GM21447 (cell line): ENCODE measurements at regions not wholly inside any gene's neighbourhood (a gene's known extent, or its start where the extent isn't known, plus 50 kb on each side); places are given as distances from the start of the nearest gene placed in this dataset.
"Not testable (repeated sequence)": the region's sequence is repeated elsewhere in the genome, so short reads cannot be mapped to it uniquely, and the experiment has no call there.

ENCODE experiments used
- ATAC-seq: cut with Tn5 transposase; IDR thresholded peaks from one replicate; pipeline ENCODE4 v1.9.1; 2021; ENCODE audit not compliant: unreplicated experiment

GRCh38 chr6:169857343-169858292 is 106.2 kb downstream of the ERMARD start:
- ATAC-seq = no peak

- not testable (repeated sequence) for ATAC-seq
Measured at GRCh38 chr6:169856442-169857342, 105.3 kb downstream of the ERMARD start.

DNA sequence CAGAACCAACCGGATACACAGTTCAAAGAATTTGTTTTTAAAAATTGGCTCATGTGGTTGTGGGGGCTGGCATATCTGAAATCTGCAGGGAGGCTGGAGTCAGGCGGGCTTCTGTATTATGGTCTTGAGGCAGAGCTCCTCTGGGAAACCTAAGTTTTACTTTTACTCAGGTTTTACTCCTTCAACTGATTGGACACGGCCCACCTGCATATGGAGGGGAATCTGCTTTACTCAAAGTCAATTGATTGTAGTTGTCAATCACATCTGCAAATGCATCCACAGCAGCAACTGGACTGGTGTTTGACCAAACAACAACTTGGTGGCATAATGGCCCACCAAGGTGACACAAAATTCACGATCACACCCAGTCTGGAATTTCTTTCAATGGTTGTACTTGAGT is 103.4 kb downstream of the ERMARD start:
- no peak for ATAC-seq

DNA sequence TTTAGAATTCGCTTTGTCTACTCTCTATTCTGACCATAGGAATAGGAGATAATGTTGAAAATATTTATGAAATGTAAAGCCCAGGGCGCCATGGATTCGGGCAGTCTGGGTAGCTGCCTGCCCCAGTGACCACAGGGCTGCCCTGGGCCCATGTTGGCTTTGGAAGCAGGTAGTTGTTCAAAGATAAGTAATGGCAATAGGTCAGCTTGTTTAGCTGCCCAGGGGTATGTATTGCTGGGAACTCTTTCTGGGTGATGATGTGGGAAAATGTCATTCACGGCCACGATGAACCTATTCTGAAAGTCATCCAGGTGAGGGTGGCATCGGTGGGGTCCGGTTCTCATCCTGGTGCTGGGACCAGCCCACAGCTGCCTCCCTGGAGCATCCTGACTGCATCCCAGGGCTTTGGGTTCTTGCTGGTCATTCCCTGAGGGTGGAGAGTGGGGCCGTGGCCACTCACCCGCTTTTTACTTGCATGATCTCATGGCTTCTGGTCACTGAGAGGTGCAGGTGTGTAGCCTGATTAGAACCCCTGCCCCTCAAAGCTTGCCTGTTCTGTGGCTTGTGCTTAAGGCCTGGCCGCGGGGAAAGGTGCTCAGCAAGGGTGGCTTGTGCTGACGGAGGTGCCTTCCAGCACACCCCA is 102.8 kb downstream of the ERMARD start:
- ATAC-seq = no peak

- no peak for ATAC-seq
Measured at GRCh38 chr6:169853196-169854082, 102.0 kb downstream of the ERMARD start.

GRCh38 chr6:169852504-169853195 is 101.2 kb downstream of the ERMARD start:
- no peak for ATAC-seq

DNA sequence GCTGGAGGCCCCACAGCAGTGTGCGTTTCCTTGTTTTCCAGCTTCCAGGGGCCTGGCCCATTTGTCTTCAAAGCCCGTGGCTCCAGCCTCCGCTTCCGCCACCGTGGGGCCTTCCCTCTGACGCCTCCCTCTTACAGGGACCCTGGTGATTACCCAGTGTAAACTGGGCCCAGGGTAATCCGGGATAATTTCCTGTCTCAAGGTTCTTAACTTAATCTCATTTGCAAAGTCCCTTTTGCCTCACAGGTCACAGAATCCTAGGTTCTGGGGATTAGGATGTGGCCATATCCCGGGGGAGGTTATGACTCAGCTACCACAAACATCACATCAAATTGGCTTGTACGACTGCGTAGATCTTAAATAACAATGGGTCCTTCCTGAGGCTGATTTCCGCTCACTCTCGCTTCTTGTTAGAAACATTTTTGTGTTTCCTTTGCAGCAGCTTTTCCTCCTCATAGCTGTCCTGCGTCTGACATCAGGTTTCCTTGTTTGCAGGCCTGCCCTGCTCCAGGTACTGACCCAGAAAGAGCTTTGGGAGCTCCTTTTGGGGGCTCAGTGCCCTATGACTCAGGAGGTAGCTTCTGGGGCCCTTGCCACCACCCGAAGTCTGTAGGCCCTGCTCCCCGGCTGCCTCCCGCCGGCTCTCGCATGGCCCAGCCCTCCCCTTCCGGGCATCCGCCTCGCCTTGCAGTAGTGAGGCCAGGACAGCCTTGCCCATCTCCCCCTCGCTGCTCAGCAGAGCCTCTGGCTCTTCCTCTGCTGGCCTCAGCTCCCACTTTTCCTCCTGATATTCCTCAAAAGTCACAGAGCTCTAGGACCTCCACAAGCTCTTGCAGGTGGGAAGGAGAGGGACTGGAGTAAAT is 100.5 kb downstream of the ERMARD start:
- no peak for ATAC-seq

DNA sequence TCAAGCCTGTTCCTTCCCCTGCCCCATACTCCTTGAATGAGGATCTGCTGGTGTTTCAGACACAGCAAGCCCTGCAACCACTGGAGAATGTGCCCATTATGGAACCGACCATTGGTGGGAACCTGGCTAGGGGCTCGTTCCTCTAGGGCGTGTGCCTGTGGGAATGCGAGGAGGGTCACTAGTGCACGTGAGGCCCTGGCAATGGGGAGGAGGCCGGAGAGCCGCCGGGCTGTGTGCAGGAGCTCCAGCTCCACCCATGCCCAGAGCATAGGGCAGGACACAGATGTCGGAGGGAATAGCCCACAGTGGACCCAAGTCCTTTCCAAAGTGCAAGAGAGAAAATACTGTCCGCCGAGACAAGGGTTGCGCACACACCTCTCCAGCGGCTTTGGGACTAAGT is 99.3 kb downstream of the ERMARD start:
- ATAC-seq = no peak

- ATAC-seq = no peak
Measured at GRCh38 chr6:169850154-169850553, 98.7 kb downstream of the ERMARD start.

DNA sequence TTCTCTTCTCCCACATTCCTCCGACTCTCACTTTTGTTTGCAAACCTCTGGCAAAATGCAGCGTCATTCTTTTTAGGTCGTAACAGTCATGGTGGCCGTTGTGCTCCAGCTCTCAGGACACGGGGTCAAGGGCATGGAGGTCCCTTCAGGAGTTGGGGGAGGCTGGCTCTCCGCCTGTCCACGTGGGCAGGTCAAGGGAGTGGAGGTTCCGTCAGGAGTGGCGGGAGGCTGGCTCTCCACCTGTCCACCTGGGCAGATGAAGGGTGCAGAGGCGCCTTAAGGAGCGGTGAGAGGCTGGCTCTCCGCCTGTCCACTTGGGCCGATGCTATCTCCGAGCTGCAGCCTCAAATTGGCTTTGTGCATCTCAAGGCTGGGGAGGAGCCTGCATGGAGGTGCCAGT is 98.0 kb downstream of the ERMARD start:
- ATAC-seq = no peak

DNA sequence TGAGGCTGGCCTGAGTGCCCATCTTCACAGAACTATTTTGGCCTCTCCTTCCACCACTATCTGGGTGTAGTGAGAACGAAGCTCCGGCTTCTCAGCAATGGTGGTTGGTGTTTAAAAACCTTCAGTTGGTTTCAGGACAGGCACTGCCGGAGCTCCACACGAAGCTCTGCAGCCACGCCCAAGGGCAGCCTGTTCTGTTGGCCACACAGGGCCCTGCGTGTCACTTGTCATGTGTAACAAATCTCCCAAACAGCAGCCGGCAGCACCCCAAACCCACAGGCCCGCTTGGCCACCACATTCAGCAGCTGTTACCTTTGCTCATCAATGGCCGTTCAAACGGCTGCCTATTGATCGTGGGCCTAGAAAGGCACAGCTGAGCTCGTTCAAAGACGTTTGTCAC is 97.5 kb downstream of the ERMARD start:
- ATAC-seq = no peak

DNA sequence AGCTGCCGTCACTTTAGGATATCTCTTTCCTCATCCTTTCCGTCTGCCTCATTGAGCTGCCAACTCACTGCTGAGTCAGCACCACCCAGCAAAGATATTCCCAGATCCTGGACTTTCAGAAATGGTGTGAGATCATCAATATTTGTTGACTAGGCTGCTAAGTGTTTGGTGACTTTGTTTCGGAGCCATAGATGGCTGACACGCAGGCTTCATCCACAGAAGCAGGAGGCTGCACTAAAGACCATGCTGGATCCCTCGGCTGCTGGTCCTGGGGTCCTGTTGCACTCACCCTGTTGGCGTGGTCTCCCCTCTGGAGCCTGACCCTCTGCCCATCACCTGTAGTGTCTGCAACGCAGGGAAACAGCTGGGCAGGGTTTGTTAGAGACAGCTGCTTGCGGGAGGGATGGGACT is 96.5 kb downstream of the ERMARD start:
- no peak for ATAC-seq

DNA sequence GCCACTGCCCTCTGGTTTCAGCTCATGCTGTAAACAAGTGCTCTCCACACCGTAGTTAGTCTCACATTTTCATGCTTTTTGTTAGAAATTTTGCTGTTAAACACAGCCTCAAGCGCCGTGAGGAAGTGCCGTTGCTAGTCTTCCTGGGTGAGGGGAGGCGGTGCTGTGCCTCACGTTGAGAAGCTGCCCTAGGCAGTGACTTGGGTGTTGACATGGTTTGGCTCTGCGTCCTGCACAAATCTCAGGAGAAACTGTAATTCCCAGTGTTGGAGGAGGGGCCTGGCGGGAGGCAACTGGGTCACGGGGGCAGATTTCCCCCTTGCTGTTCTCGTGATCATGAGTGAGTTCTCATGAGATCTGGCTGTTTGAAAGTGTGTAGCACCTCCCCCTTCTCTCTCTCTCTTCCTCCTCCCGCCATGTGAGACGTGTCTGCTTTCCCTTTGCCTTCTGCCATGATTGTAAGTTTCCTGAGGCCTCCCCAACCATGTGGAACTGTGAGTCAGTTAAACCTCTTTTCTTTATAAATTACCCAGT is 95.8 kb downstream of the ERMARD start:
- ATAC-seq = no peak

DNA sequence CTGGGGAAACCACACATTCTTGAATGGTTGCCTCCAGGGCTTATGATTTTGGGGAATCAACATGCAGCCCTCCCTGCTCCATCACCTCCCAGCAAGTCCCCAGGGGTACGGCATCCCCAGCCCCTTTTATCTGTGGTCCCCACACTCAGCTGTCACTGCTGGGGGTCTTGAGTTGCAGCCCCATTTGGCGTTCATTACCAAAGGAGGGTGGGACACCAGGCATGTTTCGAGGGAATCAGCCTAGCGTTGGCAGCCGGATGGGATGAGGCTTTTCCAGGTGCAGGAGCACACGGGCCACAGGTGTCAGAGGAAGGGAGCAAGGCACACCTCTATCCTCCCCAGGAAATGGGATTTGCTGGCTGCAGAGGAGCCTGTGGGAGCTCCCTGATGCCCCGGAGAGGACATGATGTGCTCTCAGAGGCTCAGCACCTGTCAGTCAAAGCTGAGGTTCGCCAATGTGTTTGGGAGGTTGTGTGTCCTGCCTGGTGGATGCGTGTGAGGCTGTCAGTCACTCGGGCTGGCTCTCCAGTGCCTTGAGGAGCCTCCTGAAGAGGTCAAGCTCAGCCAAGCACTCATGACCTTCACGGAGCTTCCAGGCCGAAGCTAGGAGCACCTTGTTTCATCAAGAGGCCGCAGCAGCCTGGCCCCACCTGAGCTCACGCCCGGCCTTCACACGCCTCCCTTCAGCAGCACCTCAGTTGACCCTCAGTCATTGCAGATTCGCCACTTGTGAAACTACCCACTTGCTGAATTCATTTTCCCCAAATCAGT is 95.0 kb downstream of the ERMARD start:
- no peak for ATAC-seq

GRCh38 chr6:169845426-169846285 is 94.2 kb downstream of the ERMARD start:
- no peak for ATAC-seq

GRCh38 chr6:169844946-169845345 is 93.5 kb downstream of the ERMARD start:
- ATAC-seq = no peak

DNA sequence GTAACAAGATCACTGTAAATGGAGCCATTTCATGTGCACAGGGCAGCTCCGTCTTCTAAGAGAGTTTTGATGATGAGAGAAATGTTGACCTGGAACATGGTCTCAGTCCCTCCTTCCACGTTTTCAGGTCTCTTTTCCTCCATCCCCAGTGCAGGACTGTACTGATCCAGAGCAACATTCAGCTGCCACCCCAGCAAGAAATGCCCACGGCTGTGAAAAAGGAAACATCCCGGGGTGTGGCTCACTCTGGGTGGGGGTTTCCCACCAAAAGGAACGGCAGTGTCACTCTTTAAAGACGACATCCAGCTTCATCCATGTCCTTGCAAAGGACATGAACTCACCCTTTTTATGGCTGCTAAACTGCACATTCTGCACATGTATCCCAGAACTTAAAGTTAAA is 92.6 kb downstream of the ERMARD start:
- ATAC-seq = no peak
